ENCODE measurements at regions not wholly inside any gene's neighbourhood (a gene's known extent, or its start where the extent isn't known, plus 50 kb on each side); places are given as distances from the start of the nearest gene placed in this dataset.

DNA sequence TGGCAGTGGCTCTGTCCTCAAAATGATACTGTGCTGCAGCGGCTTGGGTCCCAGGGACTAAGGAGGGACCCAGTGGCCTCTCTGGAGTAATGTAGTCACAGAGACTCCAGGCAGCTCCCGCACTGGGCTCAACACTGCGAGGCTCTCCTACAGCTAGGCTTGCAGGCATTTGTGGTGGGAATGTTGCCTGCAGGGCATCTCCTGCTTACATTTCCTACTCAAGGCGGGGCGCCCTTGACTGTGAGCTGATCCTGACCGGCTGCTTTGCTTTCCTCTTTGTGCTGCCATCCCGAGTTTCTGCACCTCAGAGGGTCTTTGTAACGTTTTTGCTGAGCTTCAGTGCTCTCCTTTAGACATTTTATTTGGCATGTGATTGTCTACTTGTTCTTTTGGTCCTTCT is 177.4 kb upstream of the FN1 start:
- Histone ChIP-seq H3K79me2 (replicated peaks; ENCODE audit: insufficient read depth, low read length) (no peaks in the 10 kb centered on the region), H3K9ac (ENCODE audit: low read length) (no peak overlapping the region), H3K9me3 (ENCODE audit: low read length) (no peaks in the 10 kb centered on the region), H3K27me3 (ENCODE audit: insufficient read depth, low read depth, low read length) (no peaks in the 10 kb centered on the region), H2AFZ (ENCODE audit: low read depth, low read length) (no peak overlapping the region), H4K20me1 (ENCODE audit: insufficient read depth) (no peaks in the 10 kb centered on the region), H3F3A (ENCODE audit: insufficient read depth, low read length, poor library complexity, severe bottlenecking) (no peaks in the 10 kb centered on the region), H3K27ac (ENCODE audit: low read length) (no peak overlapping the region), H3K4me2 (ENCODE audit: low read length) (no peak overlapping the region), H3K36me3 (ENCODE audit: insufficient read depth, low read length) (no peaks in the 10 kb centered on the region), H3K4me3 (ENCODE audit: low read length) (no peak overlapping the region), H3K9me2 (ENCODE audit: insufficient read depth, low read length) (no peaks in the 10 kb centered on the region)
- no peak for TF ChIP-seq RAD21 (conservative IDR thresholded peaks at IDR 0.05)
- no peak for TF ChIP-seq EP300 (conservative IDR thresholded peaks at IDR 0.05; ENCODE audit: poor library complexity, severe bottlenecking)
- no peak for TF ChIP-seq SMC3 (conservative IDR thresholded peaks at IDR 0.05; ENCODE audit: poor library complexity)
- TF ChIP-seq CTCF (IDR thresholded peaks at IDR 0.05; ENCODE audit: poor library complexity, severe bottlenecking), result no peak
- TF ChIP-seq TAF1 (IDR thresholded peaks at IDR 0.05; ENCODE audit: low read depth), result no peak
- TF ChIP-seq POLR2AphosphoS5 (IDR thresholded peaks at IDR 0.05), result no peak
- TF ChIP-seq, protein P1, sequence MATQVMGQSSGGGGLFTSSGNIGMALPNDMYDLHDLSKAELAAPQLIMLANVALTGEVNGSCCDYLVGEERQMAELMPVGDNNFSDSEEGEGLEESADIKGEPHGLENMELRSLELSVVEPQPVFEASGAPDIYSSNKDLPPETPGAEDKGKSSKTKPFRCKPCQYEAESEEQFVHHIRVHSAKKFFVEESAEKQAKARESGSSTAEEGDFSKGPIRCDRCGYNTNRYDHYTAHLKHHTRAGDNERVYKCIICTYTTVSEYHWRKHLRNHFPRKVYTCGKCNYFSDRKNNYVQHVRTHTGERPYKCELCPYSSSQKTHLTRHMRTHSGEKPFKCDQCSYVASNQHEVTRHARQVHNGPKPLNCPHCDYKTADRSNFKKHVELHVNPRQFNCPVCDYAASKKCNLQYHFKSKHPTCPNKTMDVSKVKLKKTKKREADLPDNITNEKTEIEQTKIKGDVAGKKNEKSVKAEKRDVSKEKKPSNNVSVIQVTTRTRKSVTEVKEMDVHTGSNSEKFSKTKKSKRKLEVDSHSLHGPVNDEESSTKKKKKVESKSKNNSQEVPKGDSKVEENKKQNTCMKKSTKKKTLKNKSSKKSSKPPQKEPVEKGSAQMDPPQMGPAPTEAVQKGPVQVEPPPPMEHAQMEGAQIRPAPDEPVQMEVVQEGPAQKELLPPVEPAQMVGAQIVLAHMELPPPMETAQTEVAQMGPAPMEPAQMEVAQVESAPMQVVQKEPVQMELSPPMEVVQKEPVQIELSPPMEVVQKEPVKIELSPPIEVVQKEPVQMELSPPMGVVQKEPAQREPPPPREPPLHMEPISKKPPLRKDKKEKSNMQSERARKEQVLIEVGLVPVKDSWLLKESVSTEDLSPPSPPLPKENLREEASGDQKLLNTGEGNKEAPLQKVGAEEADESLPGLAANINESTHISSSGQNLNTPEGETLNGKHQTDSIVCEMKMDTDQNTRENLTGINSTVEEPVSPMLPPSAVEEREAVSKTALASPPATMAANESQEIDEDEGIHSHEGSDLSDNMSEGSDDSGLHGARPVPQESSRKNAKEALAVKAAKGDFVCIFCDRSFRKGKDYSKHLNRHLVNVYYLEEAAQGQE (IDR thresholded peaks at IDR 0.05; ENCODE audit: borderline replicate concordance), result no peak

- Histone ChIP-seq H3K9me3 (ENCODE audit: low read length) (no peaks in the 10 kb centered on the region), H3K36me3 (ENCODE audit: insufficient read depth, low read length) (no peaks in the 10 kb centered on the region), H3K4me3 (ENCODE audit: low read length) (no peak overlapping the region), H3K79me2 (replicated peaks; ENCODE audit: insufficient read depth, low read length) (no peaks in the 10 kb centered on the region), H3K9ac (ENCODE audit: low read length) (no peak overlapping the region), H4K20me1 (ENCODE audit: insufficient read depth) (no peaks in the 10 kb centered on the region), H3F3A (ENCODE audit: insufficient read depth, low read length, poor library complexity, severe bottlenecking) (no peaks in the 10 kb centered on the region), H3K9me2 (ENCODE audit: insufficient read depth, low read length) (no peaks in the 10 kb centered on the region), H3K4me2 (ENCODE audit: low read length) (no peak overlapping the region), H2AFZ (ENCODE audit: low read depth, low read length) (no peak overlapping the region), H3K27me3 (ENCODE audit: insufficient read depth, low read depth, low read length) (no peaks in the 10 kb centered on the region), H3K27ac (ENCODE audit: low read length) (no peak overlapping the region)
- TF ChIP-seq, protein P1 (IDR thresholded peaks at IDR 0.05; ENCODE audit: borderline replicate concordance), result no peak
- TF ChIP-seq EP300 (conservative IDR thresholded peaks at IDR 0.05; ENCODE audit: poor library complexity, severe bottlenecking) (no peak), SMC3 (conservative IDR thresholded peaks at IDR 0.05; ENCODE audit: poor library complexity) (no peak), MXI1 (conservative IDR thresholded peaks at IDR 0.05; ENCODE audit: poor library complexity, severe bottlenecking) (no peak), RAD21 (conservative IDR thresholded peaks at IDR 0.05) (no peak), EZH2 (IDR thresholded peaks at IDR 0.05; ENCODE audit: borderline replicate concordance, insufficient read depth, low read length, poor library complexity, severe bottlenecking) (no peak), POLR2AphosphoS5 (IDR thresholded peaks at IDR 0.05) (no peak), TAF1 (IDR thresholded peaks at IDR 0.05; ENCODE audit: low read depth) (no peak)
Measured at GRCh38 chr2:215612786-215613185, 176.9 kb upstream of the FN1 start.

Data from neural cell (in vitro differentiated cells).